Uterus (tissue), 2 donors: ENCODE measurements at regions not wholly inside any gene's neighbourhood (a gene's known extent, or its start where the extent isn't known, plus 50 kb on each side); places are given as distances from the start of the nearest gene placed in this dataset.
"Not testable (repeated sequence)": the region's sequence is repeated elsewhere in the genome, so short reads cannot be mapped to it uniquely, and the experiment has no call there.

Experiments used
- POLR2A ChIP-seq, 2 donors: fragments of 450-650 bp; IDR thresholded peaks; one replicate each; pipeline ENCODE4 v1.6.1; 2016; ENCODE audit warnings: antibody characterized with exemption in 2 of 2, mild to moderate bottlenecking in 1 of 2, moderate library complexity in 1 of 2
- TF ChIP-seq, protein P1 (sequence below), 4 experiments: fragments of 200-600 bp in 2 of 4; fragments of 450-650 bp in 2 of 4; sonication (generic) in 2 of 4; IDR thresholded peaks; one replicate each; pipeline ENCODE4 v1.5.1; 2016 to 2019; ENCODE audit warnings: antibody characterized with exemption in 4 of 4, mild to moderate bottlenecking in 2 of 4, moderate library complexity in 1 of 4

DNA sequence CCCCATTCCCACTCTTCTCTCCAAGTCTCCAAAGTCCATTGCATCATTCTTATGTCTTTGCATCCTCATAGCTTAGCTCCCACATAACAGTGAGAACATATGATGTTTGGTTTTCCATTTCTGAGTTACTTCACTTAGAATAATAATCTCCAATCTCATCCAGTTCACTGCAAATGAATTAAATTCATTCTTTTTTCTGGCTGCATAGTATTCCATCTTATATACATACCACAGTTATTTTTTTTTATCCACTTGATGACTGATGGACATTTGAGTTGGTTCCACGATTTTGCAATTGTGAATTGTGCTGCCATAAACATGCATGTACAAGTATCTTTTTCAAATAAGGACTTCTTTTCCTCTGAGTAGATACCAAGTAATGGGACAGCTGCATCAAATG lies 105.6 kb upstream of the EDA2R start:
- TF ChIP-seq, protein P1, sequence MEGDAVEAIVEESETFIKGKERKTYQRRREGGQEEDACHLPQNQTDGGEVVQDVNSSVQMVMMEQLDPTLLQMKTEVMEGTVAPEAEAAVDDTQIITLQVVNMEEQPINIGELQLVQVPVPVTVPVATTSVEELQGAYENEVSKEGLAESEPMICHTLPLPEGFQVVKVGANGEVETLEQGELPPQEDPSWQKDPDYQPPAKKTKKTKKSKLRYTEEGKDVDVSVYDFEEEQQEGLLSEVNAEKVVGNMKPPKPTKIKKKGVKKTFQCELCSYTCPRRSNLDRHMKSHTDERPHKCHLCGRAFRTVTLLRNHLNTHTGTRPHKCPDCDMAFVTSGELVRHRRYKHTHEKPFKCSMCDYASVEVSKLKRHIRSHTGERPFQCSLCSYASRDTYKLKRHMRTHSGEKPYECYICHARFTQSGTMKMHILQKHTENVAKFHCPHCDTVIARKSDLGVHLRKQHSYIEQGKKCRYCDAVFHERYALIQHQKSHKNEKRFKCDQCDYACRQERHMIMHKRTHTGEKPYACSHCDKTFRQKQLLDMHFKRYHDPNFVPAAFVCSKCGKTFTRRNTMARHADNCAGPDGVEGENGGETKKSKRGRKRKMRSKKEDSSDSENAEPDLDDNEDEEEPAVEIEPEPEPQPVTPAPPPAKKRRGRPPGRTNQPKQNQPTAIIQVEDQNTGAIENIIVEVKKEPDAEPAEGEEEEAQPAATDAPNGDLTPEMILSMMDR (IDR thresholded peaks at IDR 0.05), result not testable (repeated sequence)
- TF ChIP-seq POLR2A (IDR thresholded peaks at IDR 0.05), result not testable (repeated sequence)
